ENCODE measurements at regions not wholly inside any gene's neighbourhood (a gene's known extent, or its start where the extent isn't known, plus 50 kb on each side); places are given as distances from the start of the nearest gene placed in this dataset.
"Not testable (repeated sequence)": the region's sequence is repeated elsewhere in the genome, so short reads cannot be mapped to it uniquely, and the experiment has no call there.

- DNase-seq (ENCODE audit: missing footprints); intact Hi-C loops (cut with DNase I); ATAC-seq: not testable (repeated sequence)
Observed at GRCh38 chr5:92216852-92217251, 833.7 kb upstream of the ARRDC3 start.

- ATAC-seq (no peak), DNase-seq (ENCODE audit: missing footprints) (no peak)
- intact Hi-C loops (cut with DNase I): no loop called here
Observed at GRCh38 chr5:92215116-92215515, 832.0 kb upstream of the ARRDC3 start.

GRCh38 chr5:92208265-92208664 is 825.1 kb upstream of the ARRDC3 start:
- intact Hi-C loops (cut with DNase I): no loop called here
- no peak for DNase-seq (ENCODE audit: missing footprints)
- no peak for ATAC-seq

- DNase-seq (ENCODE audit: missing footprints) (no peak), ATAC-seq (no peak)
- intact Hi-C loops (cut with DNase I): no loop called here
Observed at GRCh38 chr5:92207151-92207550, 824.0 kb upstream of the ARRDC3 start.

- intact Hi-C loops (cut with DNase I): no loop called here
- DNase-seq (ENCODE audit: missing footprints): no peak
- no peak for ATAC-seq
Observed at GRCh38 chr5:92206681-92207080, 823.6 kb upstream of the ARRDC3 start.

GRCh38 chr5:92199035-92199434 is 815.9 kb upstream of the ARRDC3 start:
- DNase-seq (ENCODE audit: missing footprints); intact Hi-C loops (cut with DNase I); ATAC-seq: not testable (repeated sequence)

- intact Hi-C loops (cut with DNase I): no loop called here
- ATAC-seq (no peak), DNase-seq (ENCODE audit: missing footprints) (no peak)
Observed at GRCh38 chr5:92181656-92182055, 798.5 kb upstream of the ARRDC3 start.

GRCh38 chr5:92180391-92180790 is 797.3 kb upstream of the ARRDC3 start:
- intact Hi-C loops (cut with DNase I): no loop called here
- DNase-seq (ENCODE audit: missing footprints) (no peak), ATAC-seq (no peak)

GRCh38 chr5:92179651-92180050 is 796.5 kb upstream of the ARRDC3 start:
- ATAC-seq: no peak
- intact Hi-C loops (cut with DNase I): no loop called here
- DNase-seq (ENCODE audit: missing footprints): no peak

- DNase-seq (ENCODE audit: missing footprints) (no peak), ATAC-seq (no peak)
- intact Hi-C loops (cut with DNase I): no loop called here
Observed at GRCh38 chr5:92177926-92178487, 794.9 kb upstream of the ARRDC3 start.

GRCh38 chr5:92163906-92164305 is 780.8 kb upstream of the ARRDC3 start:
- intact Hi-C loops (cut with DNase I): no loop called here
- ATAC-seq: no peak
- DNase-seq (ENCODE audit: missing footprints): no peak

- ATAC-seq: no peak
Observed at GRCh38 chr5:92147798-92148197, 764.7 kb upstream of the ARRDC3 start.

GRCh38 chr5:92147266-92147665 is 764.1 kb upstream of the ARRDC3 start:
- no peak for DNase-seq (ENCODE audit: missing footprints)
- intact Hi-C loops (cut with DNase I): no loop called here
- ATAC-seq: no peak

More at GRCh38 chr5:92147798-92148197, 764.7 kb upstream of the ARRDC3 start:
- no peak for DNase-seq (ENCODE audit: missing footprints)
- intact Hi-C loops (cut with DNase I): no loop called here

- intact Hi-C loops (cut with DNase I): no loop called here
- DNase-seq (ENCODE audit: missing footprints) (no peak), ATAC-seq (no peak)
Observed at GRCh38 chr5:92145852-92146251, 762.7 kb upstream of the ARRDC3 start.

GRCh38 chr5:92144824-92145223 is 761.7 kb upstream of the ARRDC3 start:
- DNase-seq (ENCODE audit: missing footprints): no peak
- intact Hi-C loops (cut with DNase I): no loop called here
- no peak for ATAC-seq

- DNase-seq (ENCODE audit: missing footprints); ATAC-seq; intact Hi-C loops (cut with DNase I): not testable (repeated sequence)
Observed at GRCh38 chr5:92132294-92132908, 749.3 kb upstream of the ARRDC3 start.

- DNase-seq (ENCODE audit: missing footprints): no peak
- ATAC-seq: no peak
- intact Hi-C loops (cut with DNase I): no loop called here
Observed at GRCh38 chr5:92126182-92126581, 743.1 kb upstream of the ARRDC3 start.

- ATAC-seq (no peak), DNase-seq (ENCODE audit: missing footprints) (no peak)
- intact Hi-C loops (cut with DNase I): no loop called here
Observed at GRCh38 chr5:92119110-92119509, 736.0 kb upstream of the ARRDC3 start.

- no peak for ATAC-seq
- intact Hi-C loops (cut with DNase I): no loop called here
- no peak for DNase-seq (ENCODE audit: missing footprints)
Observed at GRCh38 chr5:92106808-92107207, 723.7 kb upstream of the ARRDC3 start.

GRCh38 chr5:92104126-92104525 is 721.0 kb upstream of the ARRDC3 start:
- DNase-seq (ENCODE audit: missing footprints) (no peak), ATAC-seq (no peak)
- intact Hi-C loops (cut with DNase I): no loop called here

- intact Hi-C loops (cut with DNase I): no loop called here
- ATAC-seq: no peak
- no peak for DNase-seq (ENCODE audit: missing footprints)
Observed at GRCh38 chr5:92102313-92102712, 719.2 kb upstream of the ARRDC3 start.

Data from Right ventricle myocardium inferior (tissue), 1 donor.